GM12878 (cell line): ENCODE measurements at regions not wholly inside any gene's neighbourhood (a gene's known extent, or its start where the extent isn't known, plus 50 kb on each side); places are given as distances from the start of the nearest gene placed in this dataset.

Experiments
- ATAC-seq: fragments of 200-7000 bp; cut with Tn5 transposase; 3 replicates; pipeline ENCODE4 v1.9.1; 2020; ENCODE audit warnings: mild to moderate bottlenecking, moderate library complexity
- BruUV-seq: library from RNA; stranded (reverse); fragments of 400-500 nt; replicated peaks from 2 replicates; lab custom pipeline; 2021; lab: Mats Ljungman, UMichigan
- CTCF ChIA-PET: fragments of 300-600 bp; sonication (Branson Sonifier 250); formaldehyde crosslinking; extraction: SDS; loops from one replicate; lab custom pipeline; 2021; ENCODE audit warnings: inconsistent platforms; lab: Yijun Ruan, JAX
- POLR2A ChIA-PET: fragments of 350-600 bp; formaldehyde crosslinking; extraction: SDS; loops from one replicate; lab custom pipeline; 2021; ENCODE audit warnings: inconsistent platforms; lab: Charles Lee
- RAD21 ChIA-PET: fragments of 300-600 bp; sonication (Branson Sonifier 250); formaldehyde crosslinking; loops from one replicate; lab custom pipeline; 2023; ENCODE audit warnings: antibody characterized with exemption; ENCODE audit not compliant: unreplicated experiment; lab: Charles Lee
- SMC1A ChIA-PET: fragments of 300-600 bp; sonication (Branson Sonifier 250); formaldehyde crosslinking; loops from one replicate; lab custom pipeline; 2023; ENCODE audit not compliant: unreplicated experiment, uncharacterized antibody; lab: Charles Lee
- DNase-seq: peaks from one replicate; pipeline ENCODE4 v3.0.0-alpha.2; 2011; ENCODE audit warnings: low read depth, low spot score
- FAIRE-seq: peaks from 3 replicates; lab custom pipeline; 2011; peaks lifted over from hg19 to GRCh38; lab: Jason Lieb, UNC
- H2AFZ ChIP-seq: 2 replicates; pipeline ENCODE4 v1.6.0; 2011; ENCODE audit warnings: low read depth, low read length, control low read depth; ENCODE audit not compliant: control insufficient read depth
- H3K27ac ChIP-seq: 2 replicates; pipeline ENCODE4 v1.5.1; 2011; ENCODE audit warnings: control low read depth; ENCODE audit not compliant: control insufficient read depth, insufficient read depth
- H3K27me3 ChIP-seq, 2 experiments: replicated peaks in 1 of 2; 2 replicates each; pipeline versions ENCODE4 v1.6.0 to v1.6.1; 2011; ENCODE audit warnings: low read length in 1 of 2; ENCODE audit not compliant: control insufficient read depth in 2 of 2, insufficient read depth in 2 of 2
- H3K36me3 ChIP-seq, 2 experiments: 2 replicates each; pipeline ENCODE4 v1.5.1; 2011; ENCODE audit warnings: low read length in 1 of 2; ENCODE audit not compliant: control insufficient read depth in 2 of 2, insufficient read depth in 2 of 2
- H3K4me1 ChIP-seq: 2 replicates; pipeline ENCODE4 v1.6.1; 2011; ENCODE audit warnings: mild to moderate bottlenecking, low read length, moderate library complexity, mixed read lengths; ENCODE audit not compliant: control insufficient read depth, insufficient read depth
- H3K4me2 ChIP-seq: 2 replicates; pipeline ENCODE4 v1.6.0; 2011; ENCODE audit warnings: control low read depth; ENCODE audit not compliant: control insufficient read depth, insufficient read depth
- H3K4me3 ChIP-seq: fragments of 200-600 bp; sonication (generic); 2 replicates; pipeline ENCODE4 v1.5.1; 2016
- H3K79me2 ChIP-seq: 2 replicates; pipeline ENCODE4 v1.6.0; 2011; ENCODE audit warnings: low read length; ENCODE audit not compliant: control insufficient read depth, insufficient read depth
- H3K9ac ChIP-seq: 2 replicates; pipeline ENCODE4 v1.8.0; 2011; ENCODE audit warnings: low read length, control low read depth, mixed read lengths; ENCODE audit not compliant: control insufficient read depth, insufficient read depth
- H3K9me3 ChIP-seq: replicated peaks from 3 replicates; pipeline ENCODE4 v1.5.1; 2011; ENCODE audit warnings: mild to moderate bottlenecking, low read length; ENCODE audit not compliant: control insufficient read depth, insufficient read depth
- H4K20me1 ChIP-seq: 2 replicates; pipeline ENCODE4 v1.6.0; 2011; ENCODE audit not compliant: control insufficient read depth, insufficient read depth
- ATF7 ChIP-seq: fragments of 450-650 bp; IDR thresholded peaks from 2 replicates; pipeline ENCODE4 v1.6.1; 2016; ENCODE audit warnings: low read depth, mild to moderate bottlenecking
- FOS ChIP-seq: IDR thresholded peaks from 3 replicates; pipeline ENCODE4 v1.6.1; 2011; ENCODE audit warnings: borderline replicate concordance; ENCODE audit not compliant: insufficient read length; ENCODE audit errors: extremely low read depth
- FOXK2 ChIP-seq: fragments of 450-650 bp; IDR thresholded peaks from 2 replicates; pipeline ENCODE4 v1.6.1; 2017; ENCODE audit warnings: mild to moderate bottlenecking, moderate library complexity
- MAX ChIP-seq: IDR thresholded peaks from 2 replicates; pipeline ENCODE4 v1.6.1; 2012; ENCODE audit warnings: low read depth, low read length, improper control_type of control experiment
- MYC ChIP-seq: IDR thresholded peaks from 2 replicates; pipeline ENCODE4 v1.6.1; 2011; ENCODE audit warnings: mild to moderate bottlenecking, low read length, moderate library complexity, inconsistent platforms; ENCODE audit not compliant: insufficient read depth, insufficient replicate concordance, insufficient read length, severe bottlenecking
- NR2C1 ChIP-seq: fragments of 450-650 bp; IDR thresholded peaks from 2 replicates; pipeline ENCODE4 v1.6.1; 2017; ENCODE audit warnings: antibody characterized with exemption, mild to moderate bottlenecking, moderate library complexity
- NR2C2 ChIP-seq: IDR thresholded peaks from 2 replicates; pipeline ENCODE4 v1.6.1; 2011; ENCODE audit warnings: borderline replicate concordance, low read depth; ENCODE audit not compliant: control insufficient read depth, insufficient read length
- PAX8 ChIP-seq: fragments of 450-650 bp; IDR thresholded peaks from 2 replicates; pipeline ENCODE4 v1.6.1; 2017; ENCODE audit warnings: mild to moderate bottlenecking, moderate library complexity
- PML ChIP-seq: IDR thresholded peaks from 2 replicates; pipeline ENCODE4 v1.6.1; 2012; ENCODE audit warnings: low read length, inconsistent platforms
- POLR2AphosphoS2 ChIP-seq: IDR thresholded peaks from 2 replicates; pipeline ENCODE4 v1.6.1; 2011; ENCODE audit warnings: low read depth, mild to moderate bottlenecking, low read length, improper control_type of control experiment, moderate library complexity
- RCOR1 ChIP-seq: conservative IDR thresholded peaks from 2 replicates; pipeline ENCODE4 v1.6.1; 2012; ENCODE audit warnings: low read depth, low read length, improper control_type of control experiment
- ZNF217 ChIP-seq: fragments of 450-650 bp; IDR thresholded peaks from 2 replicates; pipeline ENCODE4 v1.6.1; 2017; ENCODE audit warnings: antibody characterized with exemption, mild to moderate bottlenecking
- ZNF622 ChIP-seq: fragments of 450-650 bp; IDR thresholded peaks from 2 replicates; pipeline ENCODE4 v1.6.1; 2017; ENCODE audit warnings: mild to moderate bottlenecking, inconsistent platforms
- WGBS: methylation state at CpG from one replicate; pipeline ENCODE4 v1.1.6; 2016; ENCODE audit warnings: low lambda C conversion rate; ENCODE audit not compliant: insufficient replicate concordance, insufficient coverage; ENCODE audit errors: missing lambda C conversion rate; 5-methylcytosine and 5-hydroxymethylcytosine counted together
- in situ Hi-C: fragments of 300-500 bp; cut with MboI; formaldehyde crosslinking; loops from 9 replicates; pipeline ENCODE4 v1.14.3; 2018; ENCODE audit warnings: mixed read lengths
- intact Hi-C: fragments of 100-400 bp; cut with micrococcal nuclease; formaldehyde crosslinking; loops from one replicate; pipeline ENCODE4 v1.14.2; 2022; ENCODE audit not compliant: unreplicated experiment
- TF ChIP-seq, protein P1 (sequence below): fragments of 450-650 bp; IDR thresholded peaks from 2 replicates; pipeline ENCODE4 v1.6.1; 2017; ENCODE audit warnings: mild to moderate bottlenecking
- TF ChIP-seq, protein P2 (sequence below): IDR thresholded peaks from 2 replicates; pipeline ENCODE4 v1.6.1; 2012; ENCODE audit warnings: mild to moderate bottlenecking, low read depth, low read length

DNA sequence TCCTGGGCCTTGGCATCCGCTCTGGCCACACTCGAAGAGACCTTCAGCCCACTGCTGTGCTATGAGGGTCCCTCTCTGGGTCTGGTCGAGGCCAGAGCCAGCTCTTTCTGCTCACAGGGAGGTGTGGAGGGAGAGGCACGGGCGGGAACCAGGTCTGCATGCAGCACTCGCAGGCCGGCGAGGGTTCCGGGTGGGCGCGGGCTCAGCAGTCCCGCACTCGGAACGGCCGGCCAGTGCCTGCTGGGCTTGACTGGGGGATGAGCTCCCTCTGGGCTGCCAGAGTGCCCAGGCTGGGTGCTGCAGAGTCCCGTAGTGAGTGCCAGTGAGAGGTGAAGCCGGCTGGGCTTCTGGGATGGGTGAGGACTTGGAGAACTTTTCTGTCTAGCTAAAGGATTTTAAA is 882.7 kb downstream of the XPNPEP1 start:
- Histone ChIP-seq H3K27ac (no peak overlapping the region), H3K4me1 (no peaks in the 10 kb centered on the region), H2AFZ (no peak overlapping the region), H4K20me1 (no peaks in the 10 kb centered on the region), H3K9me3 (no peaks in the 10 kb centered on the region), H3K9ac (no peak overlapping the region), H3K4me2 (no peak overlapping the region), H3K27me3 (no peaks in the 10 kb centered on the region), H3K4me3 (no peak overlapping the region), H3K36me3 (no peaks in the 10 kb centered on the region), H3K79me2 (no peaks in the 10 kb centered on the region)
- ATAC-seq (no peak), DNase-seq (no peak), FAIRE-seq (no peak)
- no peak for TF ChIP-seq FOS
- no peak for TF ChIP-seq PAX8
- TF ChIP-seq RCOR1 = no peak
- no peak for TF ChIP-seq MYC
- TF ChIP-seq, protein P1, sequence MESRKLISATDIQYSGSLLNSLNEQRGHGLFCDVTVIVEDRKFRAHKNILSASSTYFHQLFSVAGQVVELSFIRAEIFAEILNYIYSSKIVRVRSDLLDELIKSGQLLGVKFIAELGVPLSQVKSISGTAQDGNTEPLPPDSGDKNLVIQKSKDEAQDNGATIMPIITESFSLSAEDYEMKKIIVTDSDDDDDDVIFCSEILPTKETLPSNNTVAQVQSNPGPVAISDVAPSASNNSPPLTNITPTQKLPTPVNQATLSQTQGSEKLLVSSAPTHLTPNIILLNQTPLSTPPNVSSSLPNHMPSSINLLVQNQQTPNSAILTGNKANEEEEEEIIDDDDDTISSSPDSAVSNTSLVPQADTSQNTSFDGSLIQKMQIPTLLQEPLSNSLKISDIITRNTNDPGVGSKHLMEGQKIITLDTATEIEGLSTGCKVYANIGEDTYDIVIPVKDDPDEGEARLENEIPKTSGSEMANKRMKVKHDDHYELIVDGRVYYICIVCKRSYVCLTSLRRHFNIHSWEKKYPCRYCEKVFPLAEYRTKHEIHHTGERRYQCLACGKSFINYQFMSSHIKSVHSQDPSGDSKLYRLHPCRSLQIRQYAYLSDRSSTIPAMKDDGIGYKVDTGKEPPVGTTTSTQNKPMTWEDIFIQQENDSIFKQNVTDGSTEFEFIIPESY = no peak
- no peak for TF ChIP-seq POLR2AphosphoS2
- TF ChIP-seq ZNF622 = no peak
- no peak for TF ChIP-seq ZNF217
- TF ChIP-seq NR2C1 = no peak
- TF ChIP-seq ATF7 = no peak
- no peak for TF ChIP-seq NR2C2
- no peak for TF ChIP-seq FOXK2
- TF ChIP-seq, protein P2, sequence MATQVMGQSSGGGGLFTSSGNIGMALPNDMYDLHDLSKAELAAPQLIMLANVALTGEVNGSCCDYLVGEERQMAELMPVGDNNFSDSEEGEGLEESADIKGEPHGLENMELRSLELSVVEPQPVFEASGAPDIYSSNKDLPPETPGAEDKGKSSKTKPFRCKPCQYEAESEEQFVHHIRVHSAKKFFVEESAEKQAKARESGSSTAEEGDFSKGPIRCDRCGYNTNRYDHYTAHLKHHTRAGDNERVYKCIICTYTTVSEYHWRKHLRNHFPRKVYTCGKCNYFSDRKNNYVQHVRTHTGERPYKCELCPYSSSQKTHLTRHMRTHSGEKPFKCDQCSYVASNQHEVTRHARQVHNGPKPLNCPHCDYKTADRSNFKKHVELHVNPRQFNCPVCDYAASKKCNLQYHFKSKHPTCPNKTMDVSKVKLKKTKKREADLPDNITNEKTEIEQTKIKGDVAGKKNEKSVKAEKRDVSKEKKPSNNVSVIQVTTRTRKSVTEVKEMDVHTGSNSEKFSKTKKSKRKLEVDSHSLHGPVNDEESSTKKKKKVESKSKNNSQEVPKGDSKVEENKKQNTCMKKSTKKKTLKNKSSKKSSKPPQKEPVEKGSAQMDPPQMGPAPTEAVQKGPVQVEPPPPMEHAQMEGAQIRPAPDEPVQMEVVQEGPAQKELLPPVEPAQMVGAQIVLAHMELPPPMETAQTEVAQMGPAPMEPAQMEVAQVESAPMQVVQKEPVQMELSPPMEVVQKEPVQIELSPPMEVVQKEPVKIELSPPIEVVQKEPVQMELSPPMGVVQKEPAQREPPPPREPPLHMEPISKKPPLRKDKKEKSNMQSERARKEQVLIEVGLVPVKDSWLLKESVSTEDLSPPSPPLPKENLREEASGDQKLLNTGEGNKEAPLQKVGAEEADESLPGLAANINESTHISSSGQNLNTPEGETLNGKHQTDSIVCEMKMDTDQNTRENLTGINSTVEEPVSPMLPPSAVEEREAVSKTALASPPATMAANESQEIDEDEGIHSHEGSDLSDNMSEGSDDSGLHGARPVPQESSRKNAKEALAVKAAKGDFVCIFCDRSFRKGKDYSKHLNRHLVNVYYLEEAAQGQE = no peak
- no peak for TF ChIP-seq PML
- no peak for TF ChIP-seq MAX
- intact Hi-C loops (no loop called here), in situ Hi-C loops (no loop called here)
- ChIA-PET SMC1A (no interaction called here), CTCF (interaction anchor here (0.7 kb wide), 2 partner anchors 10 to 134 kb away, joined by 3 to 4 read pairs; no protein-coding TSS in a partner anchor), POLR2A (no interaction called here), RAD21 (no interaction called here)
- BruUV-seq = no TSS peak
- 41% methylated on average over 10 of the region's 17 CpGs for WGBS
